Posterior cingulate gyrus (tissue), 11 donors: ENCODE measurements at regions not wholly inside any gene's neighbourhood (a gene's known extent, or its start where the extent isn't known, plus 50 kb on each side); places are given as distances from the start of the nearest gene placed in this dataset.
"Not testable (repeated sequence)": the region's sequence is repeated elsewhere in the genome, so short reads cannot be mapped to it uniquely, and the experiment has no call there.

Experiments
- DNase-seq, 10 donors: peaks; one replicate each; pipeline versions ENCODE4 v3.0.0 to v3.0.0-alpha.2; 2020 to 2021; ENCODE audit warnings: mixed read lengths in 3 of 10
- intact Hi-C: fragments of 100-400 bp; cut with DNase I; formaldehyde crosslinking; loops from one replicate; pipeline ENCODE4 v1.15.1; 2023

GRCh38 chr4:84232309-84233095 lies 266.6 kb downstream of the NKX6-1 start:
- intact Hi-C loops = no loop called here
- no peak for DNase-seq

GRCh38 chr4:84231539-84232055 lies 267.5 kb downstream of the NKX6-1 start:
- DNase-seq = no peak
- intact Hi-C loops = no loop called here

GRCh38 chr4:84224522-84224921 lies 274.6 kb downstream of the NKX6-1 start:
- intact Hi-C loops = no loop called here
- no peak for DNase-seq

- intact Hi-C loops = no loop called here
- no peak for DNase-seq
These were observed 277.4 kb downstream of the NKX6-1 start for GRCh38 chr4:84221704-84222103.

DNA sequence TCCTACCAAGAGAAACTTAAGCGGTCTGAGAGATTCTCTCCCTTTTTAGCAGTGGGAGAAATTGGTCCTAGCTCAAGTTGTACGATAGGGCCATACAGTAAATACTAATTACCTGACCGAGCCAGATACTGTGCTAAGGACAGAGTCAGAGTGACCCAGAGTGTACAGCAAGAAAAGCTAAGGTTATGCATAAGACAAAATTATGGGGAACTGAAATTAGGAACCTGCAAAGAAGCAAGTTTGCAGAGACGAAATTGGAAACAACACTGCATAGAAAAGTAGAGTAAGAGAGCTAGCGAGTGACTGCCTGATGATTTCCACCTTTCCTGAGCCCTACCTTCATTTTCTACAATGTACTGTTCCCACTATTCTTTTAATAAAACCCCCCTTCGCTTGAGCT lies 278.1 kb downstream of the NKX6-1 start:
- no peak for DNase-seq
- intact Hi-C loops = no loop called here

DNA sequence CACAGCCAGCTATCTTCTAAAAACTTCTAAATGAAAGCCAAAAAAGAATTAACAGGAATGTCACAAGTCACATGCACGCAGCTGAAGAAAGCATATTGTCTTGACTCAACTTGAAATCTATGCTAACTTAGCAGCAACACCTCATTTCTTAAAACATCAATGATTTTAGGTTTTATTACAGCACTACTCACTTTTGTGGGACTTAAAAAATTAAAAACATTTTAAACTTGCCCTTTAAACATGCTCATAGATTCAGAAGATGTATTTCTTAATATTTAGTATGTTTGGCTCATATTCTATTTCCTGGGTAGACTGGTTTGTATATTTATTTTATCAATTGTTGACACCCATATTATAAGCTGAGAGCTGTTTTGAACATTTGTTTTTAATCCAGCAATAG lies 279.4 kb downstream of the NKX6-1 start:
- intact Hi-C loops = no loop called here
- no peak for DNase-seq

- no peak for DNase-seq
- intact Hi-C loops = no loop called here
These were observed 281.1 kb downstream of the NKX6-1 start for GRCh38 chr4:84218031-84218430.

- intact Hi-C loops = no loop called here
- DNase-seq = no peak
These were observed 283.9 kb downstream of the NKX6-1 start for GRCh38 chr4:84215217-84215616.

DNA sequence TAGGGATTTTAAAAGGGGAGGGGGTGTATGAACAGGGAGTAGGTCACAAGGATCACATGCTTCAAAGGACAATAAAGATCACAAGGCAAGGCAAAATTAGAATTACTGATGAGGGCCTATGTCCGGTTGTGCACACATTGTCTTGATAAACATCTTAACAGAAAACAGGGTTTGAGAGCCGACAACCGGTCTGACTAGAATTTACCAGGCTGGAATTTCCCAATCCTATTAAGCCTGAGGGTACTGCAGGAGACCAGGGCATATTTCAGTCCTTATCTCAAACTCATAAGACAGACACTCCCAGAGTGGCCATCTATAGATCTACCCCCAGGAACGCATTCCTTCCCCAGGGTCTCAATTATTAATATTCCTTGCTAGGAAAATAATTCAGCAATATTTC lies 292.9 kb downstream of the NKX6-1 start:
- intact Hi-C loops, DNase-seq: not testable (repeated sequence)

- intact Hi-C loops = no loop called here
- DNase-seq = no peak
These were observed 309.9 kb downstream of the NKX6-1 start for GRCh38 chr4:84189144-84189543.

GRCh38 chr4:84179409-84179808 lies 319.7 kb downstream of the NKX6-1 start:
- intact Hi-C loops = no loop called here

DNA sequence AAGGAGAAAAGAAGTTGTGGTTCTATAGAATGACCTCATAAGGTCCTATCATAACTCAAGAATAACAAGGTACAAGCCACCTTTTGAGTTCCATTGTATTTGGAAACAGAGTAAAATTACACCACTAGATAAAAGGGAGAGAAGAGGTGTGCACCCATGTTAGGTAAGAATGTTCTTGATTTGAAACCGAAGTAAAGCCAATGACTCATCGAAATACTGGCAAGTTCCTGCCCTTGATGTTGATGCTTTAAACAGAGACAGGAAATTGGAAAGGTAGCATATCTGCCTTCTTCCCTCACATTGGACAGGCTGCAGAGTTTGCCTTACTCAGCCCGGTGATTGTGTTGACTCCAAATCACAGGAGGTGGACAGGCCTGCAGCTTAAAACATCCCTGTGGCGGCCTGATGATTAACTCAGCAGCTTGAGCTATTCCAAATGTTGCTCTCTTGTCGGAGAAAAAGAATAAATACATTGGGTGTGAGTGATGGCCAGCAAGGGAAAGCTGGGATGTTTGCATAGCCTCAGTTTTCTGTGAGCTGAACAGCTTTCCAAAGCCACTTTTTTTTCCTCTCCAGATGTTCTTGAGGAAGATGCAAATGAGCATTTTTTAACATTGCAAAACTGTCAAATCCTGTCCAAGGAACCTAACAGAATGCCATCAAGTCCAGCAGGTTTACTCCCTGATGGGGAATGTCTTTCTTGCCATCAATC lies 321.1 kb downstream of the NKX6-1 start:
- intact Hi-C loops = no loop called here
- no peak for DNase-seq

More at GRCh38 chr4:84179409-84179808, 319.7 kb downstream of the NKX6-1 start:
- no peak for DNase-seq

GRCh38 chr4:84176016-84176415 lies 323.1 kb downstream of the NKX6-1 start:
- intact Hi-C loops = no loop called here
- DNase-seq = no peak

DNA sequence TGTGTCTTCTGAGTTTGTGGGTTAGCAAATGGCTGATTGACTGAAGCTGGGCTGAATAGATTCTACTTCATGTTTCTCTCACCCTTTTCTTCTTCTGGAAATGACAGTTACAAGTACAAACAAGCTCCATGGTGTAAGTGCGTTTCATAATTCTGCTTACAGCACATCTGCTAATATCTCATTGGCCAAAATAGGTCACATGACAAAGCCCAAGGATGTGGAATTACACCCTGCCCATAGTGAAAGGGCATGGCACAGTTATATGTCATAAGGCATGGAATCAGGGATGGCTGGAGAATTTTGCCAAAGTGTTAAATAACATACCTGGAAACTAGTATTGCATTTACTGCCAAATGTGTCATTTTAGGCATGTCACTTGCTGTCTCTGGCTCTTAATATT lies 327.2 kb downstream of the NKX6-1 start:
- intact Hi-C loops = no loop called here
- no peak for DNase-seq

DNA sequence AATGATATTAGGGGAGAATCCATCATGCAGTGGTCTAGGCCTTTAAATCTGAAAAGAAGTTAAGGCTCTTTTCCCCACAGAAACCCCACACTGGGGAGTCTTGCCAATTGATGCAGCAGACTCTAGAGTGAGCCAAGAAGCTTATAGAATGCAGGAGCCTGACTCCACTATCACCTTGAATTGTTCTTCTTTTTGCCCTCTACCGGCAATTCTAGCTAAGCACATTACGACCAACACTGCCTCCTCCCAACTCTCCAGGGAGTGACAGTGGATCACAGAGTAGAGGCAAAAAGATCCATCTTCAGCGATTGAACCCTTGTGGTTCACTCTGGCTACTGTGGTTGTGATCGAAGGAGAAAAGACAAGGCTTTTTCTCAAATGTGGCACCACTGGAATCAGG lies 331.5 kb downstream of the NKX6-1 start:
- intact Hi-C loops = no loop called here
- DNase-seq = no peak

DNA sequence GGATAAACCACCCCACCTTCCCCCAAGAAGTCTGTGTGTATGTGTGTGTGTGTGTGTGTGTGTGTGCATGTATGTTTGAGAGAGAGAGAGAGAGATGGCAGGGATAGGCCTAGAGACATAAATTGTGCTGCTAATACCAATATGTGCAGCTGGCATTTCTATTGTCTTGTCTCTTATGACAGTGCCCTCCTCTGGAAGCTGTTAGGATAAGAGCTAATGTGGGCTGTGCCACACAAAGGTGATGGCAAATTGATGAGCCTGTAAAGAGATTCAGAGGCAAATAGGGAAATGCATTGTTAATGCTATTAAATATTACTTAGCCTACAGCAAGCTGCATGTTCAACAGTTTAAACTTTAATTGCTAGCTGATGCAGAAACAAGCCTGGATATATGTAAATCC lies 332.0 kb downstream of the NKX6-1 start:
- no peak for DNase-seq
- intact Hi-C loops = no loop called here

GRCh38 chr4:84166486-84166885 lies 332.6 kb downstream of the NKX6-1 start:
- intact Hi-C loops = no loop called here
- no peak for DNase-seq

GRCh38 chr4:84164201-84164600 lies 334.9 kb downstream of the NKX6-1 start:
- DNase-seq = no peak
- intact Hi-C loops = no loop called here

DNA sequence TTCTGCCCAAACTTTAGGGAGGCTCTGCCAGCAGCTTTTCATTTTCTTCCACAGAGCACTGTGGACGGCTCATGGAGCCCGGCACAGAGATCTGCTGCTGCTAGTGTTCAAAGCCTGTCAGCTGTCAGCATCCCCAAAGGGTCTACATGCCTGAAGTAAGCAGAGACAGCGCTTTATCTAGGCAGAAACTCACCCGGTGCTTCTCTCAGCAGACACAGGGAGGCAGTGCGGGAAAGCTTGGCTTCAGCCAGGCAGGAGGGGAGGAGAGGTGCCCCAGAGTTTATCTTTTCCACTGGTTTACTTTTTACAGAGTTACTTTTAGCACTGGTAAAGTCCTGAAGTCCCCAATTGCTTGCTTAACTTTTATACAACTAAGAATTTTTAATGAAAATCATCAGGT lies 339.3 kb downstream of the NKX6-1 start:
- intact Hi-C loops = no loop called here
- no peak for DNase-seq

DNA sequence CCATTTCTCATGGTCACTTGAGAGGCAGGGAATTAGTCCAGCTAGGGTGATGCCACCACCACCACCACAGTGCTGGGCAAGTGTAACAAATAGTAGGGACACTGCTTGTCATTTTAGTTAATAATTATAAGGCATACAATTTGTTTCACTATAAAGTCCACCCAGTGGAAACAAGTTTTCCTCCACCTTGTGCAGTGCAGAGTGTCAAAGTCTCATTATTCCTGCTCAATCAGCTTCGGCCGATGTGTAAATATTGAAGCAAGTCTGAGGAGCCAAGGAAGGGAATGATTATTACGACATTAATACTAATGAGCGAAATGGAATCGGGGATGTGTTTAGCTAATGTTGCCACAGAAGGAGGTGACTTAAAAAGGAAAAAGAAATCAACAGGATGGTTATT lies 340.4 kb downstream of the NKX6-1 start:
- intact Hi-C loops = no loop called here

DNA sequence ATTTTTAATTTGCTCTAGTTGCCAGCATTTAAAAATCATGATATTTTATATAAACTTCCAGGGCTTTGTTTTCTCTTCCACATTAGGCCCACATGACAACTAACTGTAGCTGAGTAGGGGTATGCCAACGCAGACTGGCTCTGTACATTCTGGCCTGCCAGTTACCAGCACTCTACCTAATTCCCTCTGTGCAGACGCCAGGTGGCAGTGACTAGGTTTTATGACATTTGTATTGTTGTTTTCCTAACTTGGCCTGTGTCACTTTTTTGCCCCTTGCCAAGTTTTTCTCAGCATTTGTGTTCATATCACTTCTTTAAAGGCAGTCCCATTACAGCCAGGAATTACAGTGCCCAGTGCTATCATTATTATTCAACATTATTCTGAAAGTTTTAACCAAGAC lies 347.5 kb downstream of the NKX6-1 start:
- intact Hi-C loops = no loop called here
- DNase-seq = no peak

More for the DNA sequence above, 340.4 kb downstream of the NKX6-1 start:
- DNase-seq = no peak

DNA sequence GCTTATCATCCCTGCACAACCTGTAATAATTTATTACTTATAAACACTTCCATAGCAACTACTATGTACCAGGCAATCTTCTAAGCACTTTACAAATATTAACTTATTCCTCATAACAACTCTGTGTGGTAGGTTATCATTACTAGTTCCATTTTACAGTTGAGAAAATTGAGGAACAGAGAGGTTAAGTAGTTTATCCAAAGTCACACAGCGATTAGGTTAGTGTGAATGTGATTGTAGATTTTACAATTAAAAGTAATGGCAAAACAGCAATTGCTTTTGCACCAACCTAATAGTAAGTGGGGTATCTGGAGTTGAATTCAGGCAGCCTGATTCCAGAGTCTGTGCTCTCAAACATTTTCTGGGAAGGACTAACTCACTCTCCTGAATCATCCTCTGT lies 348.9 kb downstream of the NKX6-1 start:
- intact Hi-C loops = no loop called here
- DNase-seq = no peak
